GM19025 (cell line): ENCODE measurements at regions not wholly inside any gene's neighbourhood (a gene's known extent, or its start where the extent isn't known, plus 50 kb on each side); places are given as distances from the start of the nearest gene placed in this dataset.
"Not testable (repeated sequence)": the region's sequence is repeated elsewhere in the genome, so short reads cannot be mapped to it uniquely, and the experiment has no call there.

Experiments used
- ATAC-seq: cut with Tn5 transposase; IDR thresholded peaks from one replicate; pipeline ENCODE4 v1.9.1; 2021; ENCODE audit warnings: mild to moderate bottlenecking, low read depth, moderate library complexity; ENCODE audit not compliant: unreplicated experiment

- ATAC-seq = no peak
Observed at GRCh38 chr5:60519372-60519771, 180.6 kb downstream of the DEPDC1B start.

GRCh38 chr5:60517850-60518249 lies 182.1 kb downstream of the DEPDC1B start:
- no peak for ATAC-seq

GRCh38 chr5:60517094-60517694 lies 182.8 kb downstream of the DEPDC1B start:
- ATAC-seq = no peak

- no peak for ATAC-seq
Observed at GRCh38 chr5:60516688-60517087, 183.3 kb downstream of the DEPDC1B start.

- ATAC-seq = no peak
Observed at GRCh38 chr5:60514152-60514551, 185.8 kb downstream of the DEPDC1B start.

GRCh38 chr5:60512117-60512516 lies 187.8 kb downstream of the DEPDC1B start:
- ATAC-seq = no peak

GRCh38 chr5:60510663-60511062 lies 189.3 kb downstream of the DEPDC1B start:
- ATAC-seq = no peak

GRCh38 chr5:60510049-60510448 lies 189.9 kb downstream of the DEPDC1B start:
- ATAC-seq = no peak

GRCh38 chr5:60509519-60509918 lies 190.4 kb downstream of the DEPDC1B start:
- no peak for ATAC-seq

- ATAC-seq = no peak
Observed at GRCh38 chr5:60507687-60508086, 192.3 kb downstream of the DEPDC1B start.

GRCh38 chr5:60505373-60506171 lies 194.4 kb downstream of the DEPDC1B start:
- no peak for ATAC-seq

GRCh38 chr5:60504342-60504741 lies 195.6 kb downstream of the DEPDC1B start:
- ATAC-seq = peak; percentile 63

- ATAC-seq = peak; percentile 74
Observed at GRCh38 chr5:60503771-60504170, 196.2 kb downstream of the DEPDC1B start.

GRCh38 chr5:60497706-60498500 lies 202.1 kb downstream of the DEPDC1B start:
- ATAC-seq = no peak

- no peak for ATAC-seq
Observed at GRCh38 chr5:60495644-60496520, 204.1 kb downstream of the DEPDC1B start.

- ATAC-seq = peak; percentile 60
Observed at GRCh38 chr5:60494635-60495034, 205.3 kb downstream of the DEPDC1B start.

GRCh38 chr5:60494144-60494543 lies 205.8 kb downstream of the DEPDC1B start:
- no peak for ATAC-seq

GRCh38 chr5:60493372-60493771 lies 206.6 kb downstream of the DEPDC1B start:
- ATAC-seq = no peak

- no peak for ATAC-seq
Observed at GRCh38 chr5:60492958-60493357, 207.0 kb downstream of the DEPDC1B start.

GRCh38 chr5:60492358-60492757 lies 207.6 kb downstream of the DEPDC1B start:
- not testable (repeated sequence) for ATAC-seq
